ENCODE measurements at regions not wholly inside any gene's neighbourhood (a gene's known extent, or its start where the extent isn't known, plus 50 kb on each side); places are given as distances from the start of the nearest gene placed in this dataset.
A peak's percentile ranks its signal among the peaks of the same experiment; 100 is the strongest.

- DNase-seq: no peak
Observed at GRCh38 chr13:59527500-59527899, 636.2 kb downstream of the DIAPH3 start.

DNA sequence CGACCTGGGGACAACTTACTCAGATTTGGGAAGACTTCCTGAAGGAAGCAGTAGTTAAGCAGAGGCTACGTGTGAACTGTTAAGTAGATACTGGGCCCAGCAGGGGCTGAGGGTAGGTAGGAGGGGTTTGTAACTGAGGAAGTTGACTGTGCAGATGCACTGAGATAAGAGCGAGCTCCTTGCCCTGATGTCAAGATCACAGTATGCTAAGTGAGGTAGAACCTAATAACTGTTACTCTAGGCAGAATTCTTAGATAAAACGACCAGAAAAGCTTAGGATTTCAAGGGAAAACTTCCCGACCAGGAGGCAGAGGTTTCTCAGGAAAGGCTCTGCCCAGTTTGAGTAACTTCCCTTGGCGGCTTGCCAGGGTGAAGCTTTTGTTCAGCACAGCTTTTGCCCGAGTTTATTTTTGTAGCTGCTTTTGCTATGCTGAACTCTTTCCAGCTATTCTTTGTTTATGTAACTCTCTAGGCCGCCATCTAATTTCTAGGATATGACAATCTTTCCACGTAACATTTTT, 632.1 kb downstream of the DIAPH3 start:
- DNase-seq: peak; percentile 75

- no peak for DNase-seq
Observed at GRCh38 chr13:59532405-59532804, 631.3 kb downstream of the DIAPH3 start.

DNA sequence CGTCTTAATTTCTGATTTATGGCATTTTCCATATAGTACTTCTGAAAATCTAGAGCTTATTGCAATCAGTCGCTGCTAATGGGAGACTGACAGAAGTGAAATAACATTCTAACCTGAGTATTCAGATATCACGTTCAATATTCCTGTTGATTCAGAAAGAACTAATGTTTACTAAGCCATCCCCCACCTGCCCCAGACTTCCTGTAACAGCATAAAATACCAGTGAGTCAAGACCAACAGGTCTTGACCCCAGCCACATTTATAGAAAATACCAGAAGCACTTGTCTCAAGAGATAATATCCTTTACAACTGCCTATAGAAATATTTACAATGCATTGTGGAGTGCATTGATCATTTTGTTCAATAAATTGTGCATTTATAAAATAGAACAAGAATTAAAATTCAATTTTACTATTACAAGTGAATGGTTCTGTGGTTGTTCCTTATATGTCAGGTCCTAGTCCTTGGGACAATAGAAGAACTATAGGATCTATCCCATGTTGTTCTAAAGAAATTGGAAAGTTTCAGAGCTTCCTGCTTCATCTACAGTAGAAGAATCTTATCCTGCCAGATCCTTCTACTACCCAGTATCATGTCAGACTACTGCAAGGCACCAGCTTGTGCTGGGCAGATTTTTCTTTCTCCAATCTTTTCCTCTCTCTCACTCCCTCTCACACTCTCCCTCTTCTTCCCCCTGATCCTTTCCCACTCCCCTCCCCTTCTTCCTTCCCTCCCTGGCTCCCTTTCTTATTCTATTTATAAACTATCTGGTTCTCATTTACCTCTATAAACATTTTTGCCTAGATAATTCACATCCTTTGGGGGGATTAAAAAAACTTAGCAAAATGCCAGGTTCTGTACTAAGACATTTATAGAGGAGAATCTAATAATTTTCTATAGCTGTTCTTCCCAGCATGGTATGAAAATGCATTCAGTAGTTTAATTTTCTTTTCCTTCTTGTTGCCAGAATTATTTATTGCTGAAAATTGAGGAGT, 629.9 kb downstream of the DIAPH3 start:
- DNase-seq: no peak

GRCh38 chr13:59534806-59535205, 628.9 kb downstream of the DIAPH3 start:
- no peak for DNase-seq

- no peak for DNase-seq
Observed at GRCh38 chr13:59537500-59537899, 626.2 kb downstream of the DIAPH3 start.

DNA sequence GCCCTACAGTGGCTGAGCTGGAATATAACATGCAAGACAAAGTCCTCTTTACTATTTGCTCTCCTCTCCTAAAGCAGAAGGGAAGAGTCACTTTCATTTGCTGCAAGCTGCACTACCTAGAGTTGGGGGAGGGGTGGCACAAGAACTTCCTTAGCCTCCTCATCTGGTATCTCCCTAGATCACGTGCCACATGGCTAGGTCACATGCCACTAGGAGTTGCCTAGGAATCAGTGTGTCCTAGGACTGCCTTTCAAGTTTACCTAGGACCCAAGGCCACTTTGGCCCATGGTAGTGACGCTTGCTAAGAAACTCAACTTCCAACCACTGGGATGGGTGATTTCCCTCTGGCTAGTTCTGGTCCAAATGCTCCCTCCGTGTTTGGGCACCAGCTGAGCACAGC, 625.2 kb downstream of the DIAPH3 start:
- DNase-seq: no peak

DNA sequence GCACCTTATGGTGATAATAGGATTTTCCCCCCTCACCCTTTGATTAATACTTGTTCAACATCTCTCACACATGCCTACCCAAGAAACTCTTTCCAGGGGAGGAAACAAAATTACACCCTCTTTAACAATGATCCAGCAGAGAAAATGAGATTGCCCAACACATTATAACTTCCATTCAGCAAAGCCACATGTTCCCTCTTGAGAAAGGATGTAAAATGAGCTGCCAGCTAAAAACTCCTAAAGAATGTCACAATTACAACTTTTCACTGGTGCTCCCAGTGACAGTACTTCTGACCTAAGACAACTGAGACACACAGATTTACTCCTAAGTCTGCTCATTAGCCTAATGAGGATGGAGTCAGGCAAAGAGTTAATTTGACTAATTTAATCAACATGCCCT, 621.4 kb downstream of the DIAPH3 start:
- DNase-seq: no peak

GRCh38 chr13:59543418-59543817, 620.3 kb downstream of the DIAPH3 start:
- no peak for DNase-seq

DNA sequence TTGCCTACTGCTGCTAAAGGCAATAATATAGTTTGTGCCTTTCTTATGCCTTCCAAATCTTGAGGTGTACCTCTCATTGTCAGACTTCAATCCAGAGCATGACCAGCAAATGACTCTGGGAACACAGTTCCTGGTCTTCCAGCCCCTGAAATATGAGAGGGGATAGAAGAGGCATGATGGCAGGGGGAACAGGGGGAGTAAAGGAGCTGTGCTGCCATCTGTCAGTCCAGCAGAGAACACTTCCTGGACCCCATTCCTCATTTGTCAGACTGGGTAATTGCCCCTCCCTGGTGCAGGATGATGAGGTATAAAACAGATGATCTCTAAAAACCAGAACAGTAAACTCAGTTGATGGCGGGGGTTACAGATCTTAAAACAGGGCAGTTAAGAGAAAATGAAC, 618.7 kb downstream of the DIAPH3 start:
- DNase-seq: no peak

DNA sequence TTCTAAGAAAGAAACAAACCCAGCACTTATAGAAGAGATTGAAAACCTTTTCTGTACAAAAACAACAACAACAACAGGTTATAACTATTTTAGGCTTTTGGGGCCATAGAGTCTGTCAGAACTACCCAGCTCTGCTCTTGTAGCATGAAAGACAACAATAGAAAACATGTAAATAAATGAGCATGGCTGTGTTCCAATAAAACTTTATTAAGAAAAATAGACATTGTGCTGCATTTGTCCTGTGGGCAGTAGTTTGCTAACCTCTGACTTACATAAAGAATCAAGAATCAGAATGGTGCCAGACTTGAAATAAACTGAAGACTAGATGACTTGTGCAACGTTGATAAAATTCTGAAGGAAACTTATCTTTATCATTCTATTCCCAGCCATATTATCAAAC, 617.5 kb downstream of the DIAPH3 start:
- DNase-seq: no peak

- no peak for DNase-seq
Observed at GRCh38 chr13:59547950-59548349, 615.8 kb downstream of the DIAPH3 start.

- no peak for DNase-seq
Observed at GRCh38 chr13:59562924-59563323, 600.8 kb downstream of the DIAPH3 start.

- no peak for DNase-seq
Observed at GRCh38 chr13:59566561-59566960, 597.2 kb downstream of the DIAPH3 start.

DNA sequence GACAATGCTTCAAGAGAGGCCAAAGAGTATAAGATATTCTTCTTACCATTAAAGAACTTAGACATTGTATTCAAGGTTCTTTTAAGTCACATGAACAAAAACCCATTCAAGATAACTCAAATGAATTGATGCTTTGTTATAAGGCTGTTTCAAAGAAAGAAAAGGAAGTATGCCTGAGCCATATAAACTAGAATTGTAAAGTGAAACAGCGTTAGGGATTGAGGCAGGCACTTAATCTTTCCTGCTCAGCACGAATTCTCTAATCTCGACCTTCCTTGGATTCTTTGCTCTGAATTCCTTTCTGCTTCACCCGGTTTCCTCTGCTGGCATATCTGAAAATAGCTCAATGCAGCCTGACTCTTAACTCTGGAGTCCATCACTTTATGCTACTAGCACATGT, 595.4 kb downstream of the DIAPH3 start:
- DNase-seq: no peak

- no peak for DNase-seq
Observed at GRCh38 chr13:59570204-59570603, 593.5 kb downstream of the DIAPH3 start.

- no peak for DNase-seq
Observed at GRCh38 chr13:59584101-59584500, 579.6 kb downstream of the DIAPH3 start.

DNA sequence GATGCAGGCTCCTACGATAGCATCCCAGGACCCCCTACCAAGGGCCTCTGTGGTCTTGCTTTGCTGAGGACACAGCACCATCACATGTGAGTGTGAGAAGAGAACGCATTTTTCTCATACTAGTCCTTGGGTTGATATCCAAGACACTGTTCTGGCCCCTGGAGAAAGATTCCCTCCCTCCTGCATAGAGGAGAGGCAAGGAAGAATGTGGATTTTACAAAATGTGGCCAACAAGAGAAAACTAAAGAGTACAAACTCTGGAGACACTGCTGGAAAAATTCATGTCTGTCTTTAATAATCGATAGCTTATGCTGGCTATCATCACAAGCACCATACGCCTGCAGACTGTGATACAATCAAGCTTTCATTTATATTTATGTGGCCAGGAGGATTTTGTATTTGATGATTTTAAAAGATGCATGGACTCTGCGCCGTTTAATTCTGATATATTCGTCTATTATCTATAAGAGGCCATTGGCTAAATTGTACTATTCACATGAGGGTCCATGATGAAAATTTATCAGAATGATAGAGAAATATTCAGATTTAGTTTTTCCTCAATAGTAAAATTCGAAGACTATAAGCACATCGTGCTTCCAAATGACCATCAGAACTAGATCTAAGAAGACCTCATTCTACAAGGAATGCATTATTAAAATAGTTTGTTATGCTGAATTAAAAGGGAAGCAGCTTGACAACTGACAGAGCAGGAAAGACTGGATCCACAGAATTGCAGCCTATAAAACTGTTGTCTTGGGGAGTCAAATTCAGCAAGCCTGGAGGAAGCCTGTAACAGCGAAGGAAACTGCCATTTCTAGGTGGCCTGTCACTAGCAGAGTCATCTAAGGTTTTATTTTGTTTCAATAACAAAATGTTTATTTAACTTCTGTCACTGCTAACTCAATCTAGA, 578.7 kb downstream of the DIAPH3 start:
- no peak for DNase-seq

DNA sequence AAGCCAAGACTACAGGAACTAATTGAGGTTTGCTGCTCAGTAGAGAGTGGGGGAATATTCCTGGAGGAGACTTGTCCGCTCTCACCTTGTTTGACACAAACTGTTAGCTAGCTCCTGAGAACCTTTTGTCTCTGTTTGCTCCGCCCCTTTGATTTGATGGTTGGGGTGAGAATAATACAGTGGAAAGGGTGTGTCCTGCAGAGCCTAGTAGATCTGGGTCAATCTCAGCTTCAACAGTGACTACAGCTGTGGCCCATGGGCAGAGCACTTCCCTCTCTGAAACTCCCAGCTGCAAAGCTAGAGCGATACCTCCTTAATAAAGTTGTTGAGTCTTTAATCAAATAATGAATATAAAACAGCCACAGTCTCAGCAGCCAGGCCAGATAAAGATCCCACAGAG, 576.7 kb downstream of the DIAPH3 start:
- DNase-seq: no peak

- DNase-seq: no peak
Observed at GRCh38 chr13:59587971-59588716, 575.6 kb downstream of the DIAPH3 start.

DNA sequence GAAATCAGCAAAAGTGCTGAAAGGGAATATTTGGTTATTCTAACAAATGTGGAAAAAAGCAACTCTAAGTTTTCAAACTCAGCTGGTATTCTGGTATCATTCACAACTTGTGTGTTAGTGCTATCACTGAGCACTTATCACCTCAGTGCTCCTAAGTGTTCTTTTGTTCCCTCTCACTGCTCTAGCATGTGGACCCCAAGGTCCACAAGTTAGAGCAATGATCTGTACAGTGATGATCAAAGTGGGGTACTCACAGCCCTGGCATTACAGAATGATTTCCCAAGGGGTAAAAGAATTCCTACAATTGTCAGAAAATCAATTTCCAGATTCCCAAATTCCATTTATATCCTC, 575.0 kb downstream of the DIAPH3 start:
- DNase-seq: no peak

- no peak for DNase-seq
Observed at GRCh38 chr13:59601993-59602392, 561.7 kb downstream of the DIAPH3 start.

GRCh38 chr13:59603646-59604045, 560.1 kb downstream of the DIAPH3 start:
- no peak for DNase-seq

All from right hindlimb (tissue), 1 donor.